ENCODE measurements at regions not wholly inside any gene's neighbourhood (a gene's known extent, or its start where the extent isn't known, plus 50 kb on each side); places are given as distances from the start of the nearest gene placed in this dataset.

DNA sequence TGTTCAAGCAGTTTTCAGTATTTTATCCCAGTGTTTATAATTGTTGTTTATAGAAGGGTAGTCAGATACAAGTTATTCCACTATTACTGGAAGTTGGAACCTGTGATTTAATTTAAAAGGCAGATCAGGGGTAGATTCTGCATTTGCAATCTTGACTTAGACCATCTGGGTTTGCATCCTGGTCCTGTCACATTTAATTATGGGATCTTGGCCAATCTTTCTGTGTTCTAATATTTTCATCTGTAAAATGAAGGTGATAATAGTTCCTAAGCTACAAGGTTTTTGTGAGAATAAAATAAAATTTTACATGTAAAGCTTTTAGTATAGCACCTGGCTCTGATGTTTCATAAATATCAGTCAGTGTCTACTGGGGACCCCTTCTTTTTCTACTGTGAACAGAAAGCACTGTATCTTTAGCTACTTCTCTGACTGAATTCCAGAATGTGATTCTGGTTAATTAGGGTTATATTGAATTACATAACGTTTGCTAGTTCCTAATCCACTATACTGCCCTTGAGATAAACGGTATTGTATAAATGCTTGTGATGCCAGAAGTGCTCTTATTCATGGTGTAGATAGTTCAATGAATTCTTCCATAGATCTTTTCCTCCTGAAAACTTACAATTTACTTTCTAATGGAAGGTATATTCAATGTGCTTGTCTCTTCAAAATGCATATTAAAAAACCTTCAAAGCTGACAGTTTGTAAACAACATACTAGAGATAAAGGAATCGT is 131.0 kb downstream of the KCNK1 start (continued):
- TF ChIP-seq BCL3 (IDR thresholded peaks at IDR 0.05; ENCODE audit: borderline replicate concordance, insufficient read depth, low read depth, low read length, poor library complexity, severe bottlenecking) = no peak
- no peak for TF ChIP-seq FOXK2 (IDR thresholded peaks at IDR 0.05)
- TF ChIP-seq, protein P1, sequence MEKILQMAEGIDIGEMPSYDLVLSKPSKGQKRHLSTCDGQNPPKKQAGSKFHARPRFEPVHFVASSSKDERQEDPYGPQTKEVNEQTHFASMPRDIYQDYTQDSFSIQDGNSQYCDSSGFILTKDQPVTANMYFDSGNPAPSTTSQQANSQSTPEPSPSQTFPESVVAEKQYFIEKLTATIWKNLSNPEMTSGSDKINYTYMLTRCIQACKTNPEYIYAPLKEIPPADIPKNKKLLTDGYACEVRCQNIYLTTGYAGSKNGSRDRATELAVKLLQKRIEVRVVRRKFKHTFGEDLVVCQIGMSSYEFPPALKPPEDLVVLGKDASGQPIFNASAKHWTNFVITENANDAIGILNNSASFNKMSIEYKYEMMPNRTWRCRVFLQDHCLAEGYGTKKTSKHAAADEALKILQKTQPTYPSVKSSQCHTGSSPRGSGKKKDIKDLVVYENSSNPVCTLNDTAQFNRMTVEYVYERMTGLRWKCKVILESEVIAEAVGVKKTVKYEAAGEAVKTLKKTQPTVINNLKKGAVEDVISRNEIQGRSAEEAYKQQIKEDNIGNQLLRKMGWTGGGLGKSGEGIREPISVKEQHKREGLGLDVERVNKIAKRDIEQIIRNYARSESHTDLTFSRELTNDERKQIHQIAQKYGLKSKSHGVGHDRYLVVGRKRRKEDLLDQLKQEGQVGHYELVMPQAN (conservative IDR thresholded peaks at IDR 0.05) = no peak

GRCh38 chr1:233750139-233750538 is 136.2 kb downstream of the KCNK1 start:
- no TSS peak for BruUV-seq (replicated peaks)
- intact Hi-C loops (cut with micrococcal nuclease; ENCODE audit: unreplicated experiment) = no loop called here
- TF ChIP-seq, protein P2, sequence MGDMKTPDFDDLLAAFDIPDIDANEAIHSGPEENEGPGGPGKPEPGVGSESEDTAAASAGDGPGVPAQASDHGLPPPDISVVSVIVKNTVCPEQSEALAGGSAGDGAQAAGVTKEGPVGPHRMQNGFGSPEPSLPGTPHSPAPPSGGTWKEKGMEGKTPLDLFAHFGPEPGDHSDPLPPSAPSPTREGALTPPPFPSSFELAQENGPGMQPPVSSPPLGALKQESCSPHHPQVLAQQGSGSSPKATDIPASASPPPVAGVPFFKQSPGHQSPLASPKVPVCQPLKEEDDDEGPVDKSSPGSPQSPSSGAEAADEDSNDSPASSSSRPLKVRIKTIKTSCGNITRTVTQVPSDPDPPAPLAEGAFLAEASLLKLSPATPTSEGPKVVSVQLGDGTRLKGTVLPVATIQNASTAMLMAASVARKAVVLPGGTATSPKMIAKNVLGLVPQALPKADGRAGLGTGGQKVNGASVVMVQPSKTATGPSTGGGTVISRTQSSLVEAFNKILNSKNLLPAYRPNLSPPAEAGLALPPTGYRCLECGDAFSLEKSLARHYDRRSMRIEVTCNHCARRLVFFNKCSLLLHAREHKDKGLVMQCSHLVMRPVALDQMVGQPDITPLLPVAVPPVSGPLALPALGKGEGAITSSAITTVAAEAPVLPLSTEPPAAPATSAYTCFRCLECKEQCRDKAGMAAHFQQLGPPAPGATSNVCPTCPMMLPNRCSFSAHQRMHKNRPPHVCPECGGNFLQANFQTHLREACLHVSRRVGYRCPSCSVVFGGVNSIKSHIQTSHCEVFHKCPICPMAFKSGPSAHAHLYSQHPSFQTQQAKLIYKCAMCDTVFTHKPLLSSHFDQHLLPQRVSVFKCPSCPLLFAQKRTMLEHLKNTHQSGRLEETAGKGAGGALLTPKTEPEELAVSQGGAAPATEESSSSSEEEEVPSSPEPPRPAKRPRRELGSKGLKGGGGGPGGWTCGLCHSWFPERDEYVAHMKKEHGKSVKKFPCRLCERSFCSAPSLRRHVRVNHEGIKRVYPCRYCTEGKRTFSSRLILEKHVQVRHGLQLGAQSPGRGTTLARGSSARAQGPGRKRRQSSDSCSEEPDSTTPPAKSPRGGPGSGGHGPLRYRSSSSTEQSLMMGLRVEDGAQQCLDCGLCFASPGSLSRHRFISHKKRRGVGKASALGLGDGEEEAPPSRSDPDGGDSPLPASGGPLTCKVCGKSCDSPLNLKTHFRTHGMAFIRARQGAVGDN (IDR thresholded peaks at IDR 0.05) = no peak
- H3K9ac ChIP-seq (ENCODE audit: control insufficient read depth, insufficient read depth, low read length) = no peak overlapping the region
- H3K4me3 ChIP-seq = no peak overlapping the region
- no peak for ATAC-seq
- ChIA-PET SMC1A (ENCODE audit: uncharacterized antibody, unreplicated experiment) (interaction anchor here (0.9 to 1.7 kb wide), 2 partner anchors 56 to 308 kb away, joined by 3 read pairs; no protein-coding TSS in a partner anchor), CTCF (interaction anchor here (1.2 kb wide), 1 partner anchor 232 kb away, joined by 3 read pairs; no protein-coding TSS in a partner anchor), POLR2A (no interaction called here), RAD21 (ENCODE audit: unreplicated experiment) (interaction anchor here (1.3 kb wide), 1 partner anchor 76 kb away, joined by 4 read pairs; no protein-coding TSS in a partner anchor)
- no peak for FAIRE-seq
- 96% methylated on average over 1 of the region's 1 CpG for WGBS (ENCODE audit: insufficient coverage, insufficient replicate concordance, low lambda C conversion rate, missing lambda C conversion rate)
- no peaks in the 10 kb centered on the region; a peak in 1 of 4 replicates for H3K27me3 ChIP-seq (replicated peaks in 1 of 2; ENCODE audit: control insufficient read depth in 2 of 2, insufficient read depth in 2 of 2, low read length in 1 of 2)
- H3K9me3 ChIP-seq (replicated peaks; ENCODE audit: control insufficient read depth, insufficient read depth, low read length) = no peaks in the 10 kb centered on the region
- H3K79me2 ChIP-seq (ENCODE audit: control insufficient read depth, insufficient read depth, low read length) = no peaks in the 10 kb centered on the region
- in situ Hi-C loops (cut with MboI) = no loop called here
- DNase-seq (ENCODE audit: low read depth, low spot score) = no peak
- no peak overlapping the region for H3K27ac ChIP-seq (ENCODE audit: control insufficient read depth, insufficient read depth)
- H3K4me2 ChIP-seq (ENCODE audit: control insufficient read depth, insufficient read depth) = no peak overlapping the region
- no peak overlapping the region for H2AFZ ChIP-seq (ENCODE audit: control insufficient read depth, low read depth, low read length)
- no peaks in the 10 kb centered on the region for H3K4me1 ChIP-seq (ENCODE audit: control insufficient read depth, insufficient read depth, low read length)
- no peaks in the 10 kb centered on the region for H4K20me1 ChIP-seq (ENCODE audit: control insufficient read depth, insufficient read depth)
- H3K36me3 ChIP-seq (ENCODE audit: control insufficient read depth in 2 of 2, insufficient read depth in 2 of 2, low read length in 1 of 2) = no peaks in the 10 kb centered on the region

All from GM12878 (cell line).